ENCODE measurements at regions not wholly inside any gene's neighbourhood (a gene's known extent, or its start where the extent isn't known, plus 50 kb on each side); places are given as distances from the start of the nearest gene placed in this dataset.

DNA sequence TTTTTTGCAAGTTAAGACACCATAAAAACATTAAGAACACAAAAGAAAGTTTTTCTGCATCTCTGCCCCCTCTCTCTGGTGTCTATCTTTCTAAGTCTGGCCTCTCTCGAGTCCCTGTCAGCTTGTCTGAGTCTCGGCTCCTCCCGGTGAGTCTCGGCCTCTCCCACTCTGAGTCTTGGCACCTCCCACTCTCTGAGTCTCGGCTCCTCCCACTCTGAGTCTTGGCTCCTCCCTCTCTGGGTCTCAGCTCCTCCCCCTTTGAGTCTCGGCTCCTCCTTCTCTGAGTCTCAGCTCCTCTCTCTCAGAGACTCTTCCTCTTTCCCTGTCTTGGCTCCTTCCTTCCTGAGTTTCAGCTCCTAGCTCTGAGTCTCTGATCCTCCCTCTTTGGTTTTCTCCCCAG is 72.5 kb upstream of the AMPD3 start (continued):
- TF ChIP-seq RAD21 (IDR thresholded peaks at IDR 0.05 in 1 of 2, conservative IDR thresholded peaks at IDR 0.05 in 1 of 2; ENCODE audit: low read depth in 2 of 2, low read length in 2 of 2) = no peak
